GM12878 (cell line): ENCODE measurements at regions not wholly inside any gene's neighbourhood (a gene's known extent, or its start where the extent isn't known, plus 50 kb on each side); places are given as distances from the start of the nearest gene placed in this dataset.

Experiments
- CBX5 ChIP-seq: sonication (generic); IDR thresholded peaks from 2 replicates; pipeline ENCODE4 v1.6.1; 2016; ENCODE audit warnings: low read depth, moderate library complexity, mild to moderate bottlenecking, inconsistent platforms
- CTCF ChIP-seq, 3 experiments: IDR thresholded peaks in 2 of 3; conservative IDR thresholded peaks in 1 of 3; 2 replicates each; pipeline ENCODE4 v1.5.1; 2011; ENCODE audit warnings: low read depth in 3 of 3, low read length in 3 of 3, mild to moderate bottlenecking in 3 of 3, control low read depth in 2 of 3, moderate library complexity in 2 of 3, inconsistent platforms in 1 of 3, mixed read lengths in 1 of 3; ENCODE audit not compliant: control insufficient read depth in 2 of 3, insufficient read depth in 1 of 3; ENCODE audit errors: extremely low read depth in 1 of 3
- EP300 ChIP-seq, 2 experiments: fragments of 150-350 bp in 1 of 2; IDR thresholded peaks; 2 replicates each; pipeline ENCODE4 v1.6.1; 2011 to 2012; ENCODE audit warnings: low read depth in 2 of 2, low read length in 2 of 2, borderline replicate concordance in 1 of 2, improper control_type of control experiment in 1 of 2, inconsistent platforms in 1 of 2; ENCODE audit not compliant: control insufficient read depth in 1 of 2
- ESRRA ChIP-seq: IDR thresholded peaks from 2 replicates; pipeline ENCODE4 v1.6.1; 2012; ENCODE audit warnings: mild to moderate bottlenecking, low read length, improper control_type of control experiment
- FOS ChIP-seq: IDR thresholded peaks from 3 replicates; pipeline ENCODE4 v1.6.1; 2011; ENCODE audit warnings: borderline replicate concordance; ENCODE audit not compliant: insufficient read length; ENCODE audit errors: extremely low read depth
- IRF5 ChIP-seq: fragments of 450-650 bp; IDR thresholded peaks from 2 replicates; pipeline ENCODE4 v1.6.1; 2017; ENCODE audit warnings: borderline replicate concordance
- KAT2A ChIP-seq: conservative IDR thresholded peaks from 2 replicates; pipeline ENCODE4 v1.6.1; 2011; ENCODE audit warnings: low read depth, low read length; ENCODE audit not compliant: control insufficient read depth
- REST ChIP-seq: IDR thresholded peaks from 2 replicates; pipeline ENCODE4 v1.6.1; 2012; ENCODE audit warnings: mild to moderate bottlenecking, low read depth, low read length
- ZNF274 ChIP-seq: IDR thresholded peaks from one replicate; pipeline ENCODE4 v1.8.0; 2011; ENCODE audit not compliant: insufficient read length, insufficient read depth

- no peak for TF ChIP-seq KAT2A
- no peak for TF ChIP-seq ZNF274
- no peak for TF ChIP-seq CTCF (IDR thresholded peaks at IDR 0.05 in 2 of 3, conservative IDR thresholded peaks at IDR 0.05 in 1 of 3; ENCODE audit: control insufficient read depth in 2 of 3, extremely low read depth in 1 of 3, insufficient read depth in 1 of 3, low read depth in 3 of 3, low read length in 3 of 3)
- no peak for TF ChIP-seq REST
- no peak for TF ChIP-seq EP300 (IDR thresholded peaks at IDR 0.05; ENCODE audit: borderline replicate concordance in 1 of 2, control insufficient read depth in 1 of 2, low read depth in 2 of 2, low read length in 2 of 2)
- TF ChIP-seq ESRRA = no peak
- no peak for TF ChIP-seq IRF5
- no peak for TF ChIP-seq FOS
- no peak for TF ChIP-seq CBX5
These were observed 189.8 kb upstream of the CEP162 start for GRCh38 chr6:84417260-84417659.
